GM12891 (cell line): ENCODE measurements at regions not wholly inside any gene's neighbourhood (a gene's known extent, or its start where the extent isn't known, plus 50 kb on each side); places are given as distances from the start of the nearest gene placed in this dataset.

Experiments
- POLR2A ChIP-seq: IDR thresholded peaks from 2 replicates; pipeline ENCODE4 v1.6.1; 2011; ENCODE audit warnings: low read depth, low read length, control low read depth
- POLR2AphosphoS5 ChIP-seq: IDR thresholded peaks from 2 replicates; pipeline ENCODE4 v1.6.1; 2011; ENCODE audit warnings: low read depth, low read length, control low read depth
- SPI1 ChIP-seq: IDR thresholded peaks from 2 replicates; pipeline ENCODE4 v1.6.1; 2011; ENCODE audit warnings: low read depth, low read length, control low read depth
- TAF1 ChIP-seq: IDR thresholded peaks from 2 replicates; pipeline ENCODE4 v1.6.1; 2011; ENCODE audit warnings: low read depth, low read length, control low read depth

- TF ChIP-seq POLR2A (no peak), TAF1 (no peak), SPI1 (no peak), POLR2AphosphoS5 (no peak)
Measured at GRCh38 chr7:9453521-9453920, 1020.1 kb downstream of the NXPH1 start.
